OCI-LY7 (cell line): ENCODE measurements at regions not wholly inside any gene's neighbourhood (a gene's known extent, or its start where the extent isn't known, plus 50 kb on each side); places are given as distances from the start of the nearest gene placed in this dataset.
A peak's percentile ranks its signal among the peaks of the same experiment; 100 is the strongest.

Experiments used
- BruUV-seq: library from RNA; stranded (reverse); fragments of 400-500 nt; replicated peaks from 2 replicates; lab custom pipeline; 2021; lab: Mats Ljungman, UMichigan
- CTCF ChIA-PET: fragments of 300-600 bp; sonication (Branson Sonifier 250); formaldehyde crosslinking; loops from one replicate; lab custom pipeline; 2022; ENCODE audit warnings: antibody characterized with exemption; ENCODE audit not compliant: unreplicated experiment; lab: Charles Lee
- POLR2A ChIA-PET: fragments of 300-600 bp; sonication (Branson Sonifier 250); formaldehyde crosslinking; loops from one replicate; lab custom pipeline; 2022; ENCODE audit warnings: antibody characterized with exemption; lab: Charles Lee
- DNase-seq: peaks from one replicate; pipeline ENCODE4 v3.0.0-alpha.2; 2015; ENCODE audit warnings: low spot score
- H2AFZ ChIP-seq: fragments of 200-600 bp; sonication (generic), shearing (Covaris generic); 2 replicates; pipeline ENCODE4 v1.6.1; 2014; ENCODE audit warnings: mild to moderate bottlenecking, antibody characterized with exemption, low read length, moderate library complexity
- H3K27ac ChIP-seq: fragments of 200-600 bp; sonication (generic); 2 replicates; pipeline ENCODE4 v1.5.1; 2014; ENCODE audit warnings: mixed run types, low read depth, mild to moderate bottlenecking, moderate library complexity, low read length, inconsistent platforms; ENCODE audit not compliant: poor library complexity, severe bottlenecking
- H3K36me3 ChIP-seq: fragments of 200-600 bp; sonication (generic); 2 replicates; pipeline ENCODE4 v1.6.1; 2014; ENCODE audit warnings: mild to moderate bottlenecking, antibody characterized with exemption, low read length, moderate library complexity, mixed read lengths; ENCODE audit not compliant: insufficient read depth
- H3K4me1 ChIP-seq: fragments of 200-600 bp; sonication (generic); 2 replicates; pipeline ENCODE4 v1.5.1; 2014; ENCODE audit warnings: mild to moderate bottlenecking, low read length; ENCODE audit not compliant: insufficient read depth, poor library complexity, severe bottlenecking
- H3K4me2 ChIP-seq: fragments of 200-600 bp; sonication (generic); 2 replicates; pipeline ENCODE4 v1.6.1; 2014; ENCODE audit warnings: mild to moderate bottlenecking, low read length
- H3K4me3 ChIP-seq: fragments of 200-600 bp; sonication (generic); 2 replicates; pipeline ENCODE4 v1.5.1; 2014; ENCODE audit warnings: mild to moderate bottlenecking, low read depth, low read length; ENCODE audit not compliant: poor library complexity, severe bottlenecking
- H3K79me2 ChIP-seq: fragments of 200-600 bp; sonication (generic); 2 replicates; pipeline ENCODE4 v1.6.1; 2016; ENCODE audit warnings: low read depth, mild to moderate bottlenecking, low read length, moderate library complexity, mixed read lengths; ENCODE audit not compliant: insufficient read depth
- H3K9me2 ChIP-seq: fragments of 200-600 bp; sonication (generic); 2 replicates; pipeline ENCODE4 v1.6.1; 2016; ENCODE audit warnings: mild to moderate bottlenecking, low read length, mixed read lengths; ENCODE audit not compliant: insufficient read depth
- H3K9me3 ChIP-seq: fragments of 200-600 bp; sonication (generic); 2 replicates; pipeline ENCODE4 v1.6.1; 2014; ENCODE audit warnings: mild to moderate bottlenecking, mixed run types, low read length, mixed read lengths
- H4K20me1 ChIP-seq: fragments of 200-600 bp; sonication (generic); 2 replicates; pipeline ENCODE4 v1.6.1; 2014; ENCODE audit warnings: mild to moderate bottlenecking, antibody characterized with exemption, low read length, moderate library complexity, mixed read lengths; ENCODE audit not compliant: insufficient read depth
- EZH2phosphoT487 ChIP-seq: fragments of 200-600 bp; sonication (generic); IDR thresholded peaks from 2 replicates; pipeline ENCODE4 v1.6.1; 2018; ENCODE audit warnings: low read depth, borderline replicate concordance, mild to moderate bottlenecking, mixed run types, antibody characterized with exemption, low read length, moderate library complexity, mixed read lengths
- intact Hi-C: fragments of 100-400 bp; cut with micrococcal nuclease; formaldehyde crosslinking; loops from one replicate; pipeline ENCODE4 v1.10.0; 2022; ENCODE audit not compliant: unreplicated experiment
- TF ChIP-seq, protein P1 (sequence below): fragments of 200-600 bp; sonication (generic); conservative IDR thresholded peaks from 2 replicates; pipeline ENCODE4 v1.5.1; 2014; ENCODE audit warnings: mild to moderate bottlenecking, antibody characterized with exemption, low read length, moderate library complexity, mixed read lengths

DNA sequence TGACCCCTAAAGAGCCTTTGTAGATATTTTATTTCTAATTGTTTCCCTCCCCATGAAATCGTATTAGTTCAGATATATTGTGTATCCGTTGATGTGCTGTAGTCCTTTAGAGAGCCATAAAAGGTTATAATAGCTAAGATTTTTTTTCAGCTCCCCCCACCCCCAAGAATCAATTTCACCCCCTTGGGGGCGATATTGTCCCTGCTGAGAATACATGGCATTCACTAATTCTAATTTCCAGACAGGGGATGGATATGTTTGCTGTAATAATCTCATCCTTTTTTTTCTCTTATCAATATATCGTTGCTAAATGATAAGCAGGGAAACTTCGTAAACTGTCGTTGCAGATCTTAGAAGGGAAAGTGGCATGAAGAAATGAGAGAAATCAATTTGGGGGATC is 530.7 kb downstream of the TMEM182 start:
- Histone ChIP-seq H3K4me2 (no peak overlapping the region), H3K4me1 (no peaks in the 10 kb centered on the region), H3K9me2 (no peaks in the 10 kb centered on the region), H2AFZ (no peak overlapping the region), H3K79me2 (no peaks in the 10 kb centered on the region), H3K9me3 (no peaks in the 10 kb centered on the region), H3K36me3 (no peaks in the 10 kb centered on the region), H3K27ac (no peak overlapping the region), H3K4me3 (no peak overlapping the region), H4K20me1 (no peaks in the 10 kb centered on the region; the same call in 1 of the 2 replicates)
- BruUV-seq = no TSS peak
- intact Hi-C loops = no loop called here
- POLR2A ChIA-PET = no interaction called here
- no peak for DNase-seq
- CTCF ChIA-PET = no interaction called here
- TF ChIP-seq, protein P1, sequence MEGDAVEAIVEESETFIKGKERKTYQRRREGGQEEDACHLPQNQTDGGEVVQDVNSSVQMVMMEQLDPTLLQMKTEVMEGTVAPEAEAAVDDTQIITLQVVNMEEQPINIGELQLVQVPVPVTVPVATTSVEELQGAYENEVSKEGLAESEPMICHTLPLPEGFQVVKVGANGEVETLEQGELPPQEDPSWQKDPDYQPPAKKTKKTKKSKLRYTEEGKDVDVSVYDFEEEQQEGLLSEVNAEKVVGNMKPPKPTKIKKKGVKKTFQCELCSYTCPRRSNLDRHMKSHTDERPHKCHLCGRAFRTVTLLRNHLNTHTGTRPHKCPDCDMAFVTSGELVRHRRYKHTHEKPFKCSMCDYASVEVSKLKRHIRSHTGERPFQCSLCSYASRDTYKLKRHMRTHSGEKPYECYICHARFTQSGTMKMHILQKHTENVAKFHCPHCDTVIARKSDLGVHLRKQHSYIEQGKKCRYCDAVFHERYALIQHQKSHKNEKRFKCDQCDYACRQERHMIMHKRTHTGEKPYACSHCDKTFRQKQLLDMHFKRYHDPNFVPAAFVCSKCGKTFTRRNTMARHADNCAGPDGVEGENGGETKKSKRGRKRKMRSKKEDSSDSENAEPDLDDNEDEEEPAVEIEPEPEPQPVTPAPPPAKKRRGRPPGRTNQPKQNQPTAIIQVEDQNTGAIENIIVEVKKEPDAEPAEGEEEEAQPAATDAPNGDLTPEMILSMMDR = peak; percentile 28; the same call in 1 of the 2 replicates
- no peak for TF ChIP-seq EZH2phosphoT487

DNA sequence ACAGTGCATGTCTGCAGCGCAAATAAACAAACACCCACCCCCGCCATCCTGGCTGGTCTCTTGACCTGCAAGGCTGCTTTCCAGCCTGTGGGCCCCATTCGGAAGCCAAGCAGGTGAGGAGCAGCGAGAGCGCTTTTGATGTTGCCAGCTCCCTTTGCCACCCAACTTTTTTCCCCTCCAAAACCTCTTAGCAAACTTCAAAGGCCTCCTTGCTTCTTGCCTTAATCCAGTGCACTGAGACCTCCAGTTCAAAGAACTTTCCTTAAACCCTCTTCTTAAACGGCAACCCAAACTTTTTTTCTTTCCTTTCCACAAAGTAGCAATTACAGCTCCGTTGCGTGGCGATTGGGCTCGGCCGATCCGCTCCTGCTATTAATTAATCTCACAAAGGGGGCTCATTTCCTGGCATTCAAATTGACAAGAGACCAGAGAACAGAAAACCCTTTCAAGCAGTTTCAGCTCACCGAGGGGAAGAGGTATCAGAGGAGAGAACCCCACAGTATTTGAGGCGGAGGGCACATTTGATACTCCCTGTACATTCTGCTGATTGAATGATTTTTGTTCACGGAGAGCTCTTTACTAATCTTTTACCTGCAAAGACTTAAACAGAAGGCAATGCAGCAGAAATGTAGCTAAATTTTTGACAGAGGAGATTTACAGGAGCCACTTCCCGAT is 531.4 kb downstream of the TMEM182 start:
- BruUV-seq = no TSS peak
- no peaks in the 10 kb centered on the region for H3K4me1 ChIP-seq
- no peaks in the 10 kb centered on the region for H3K9me3 ChIP-seq
- no peaks in the 10 kb centered on the region for H3K36me3 ChIP-seq
- ChIA-PET POLR2A (interaction anchor here (1.0 to 1.6 kb wide), 2 partner anchors 11 to 12 kb away, joined by 3 read pairs; no protein-coding TSS in a partner anchor), CTCF (no interaction called here)
- H3K79me2 ChIP-seq = no peaks in the 10 kb centered on the region
- no peak for DNase-seq
- intact Hi-C loops = no loop called here
- no peaks in the 10 kb centered on the region for H3K9me2 ChIP-seq
- H3K4me3 ChIP-seq = no peak overlapping the region
- H3K4me2 ChIP-seq = no peak overlapping the region
- H2AFZ ChIP-seq = no peak overlapping the region
- no peaks in the 10 kb centered on the region; the same call in 1 of the 2 replicates for H4K20me1 ChIP-seq
- no peak overlapping the region for H3K27ac ChIP-seq
- TF ChIP-seq, protein P1 = no peak
- no peak for TF ChIP-seq EZH2phosphoT487

DNA sequence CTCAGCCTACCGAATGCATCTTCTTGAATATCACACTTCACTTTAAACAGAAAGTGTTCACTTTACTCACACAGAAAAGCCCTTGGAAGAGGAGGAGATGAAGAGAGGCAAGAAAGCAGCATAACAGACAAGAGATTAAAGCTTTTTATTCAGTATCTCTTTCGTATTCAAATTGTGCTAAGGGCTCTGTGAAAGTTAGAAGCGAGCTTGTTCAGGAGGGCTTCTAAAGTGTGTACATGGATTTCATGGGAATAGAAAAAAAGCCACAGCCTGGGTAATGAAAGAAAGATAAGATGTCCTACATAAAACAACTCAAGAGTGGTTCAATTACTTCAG is 531.9 kb downstream of the TMEM182 start:
- BruUV-seq = no TSS peak
- Histone ChIP-seq H3K4me3 (no peak overlapping the region), H3K79me2 (no peaks in the 10 kb centered on the region), H3K27ac (no peak overlapping the region), H3K4me1 (no peaks in the 10 kb centered on the region), H3K9me2 (no peaks in the 10 kb centered on the region), H3K36me3 (no peaks in the 10 kb centered on the region), H3K4me2 (no peak overlapping the region), H3K9me3 (no peaks in the 10 kb centered on the region), H2AFZ (no peak overlapping the region), H4K20me1 (no peaks in the 10 kb centered on the region)
- CTCF ChIA-PET = no interaction called here
- intact Hi-C loops = no loop called here
- no peak for DNase-seq
- POLR2A ChIA-PET = interaction anchor here (1.0 to 1.6 kb wide), 2 partner anchors 12 kb away, joined by 3 read pairs; no protein-coding TSS in a partner anchor
- TF ChIP-seq, protein P1 = no peak
- TF ChIP-seq EZH2phosphoT487 = no peak
